GM18507 (cell line): ENCODE measurements at regions not wholly inside any gene's neighbourhood (a gene's known extent, or its start where the extent isn't known, plus 50 kb on each side); places are given as distances from the start of the nearest gene placed in this dataset.
"Not testable (repeated sequence)": the region's sequence is repeated elsewhere in the genome, so short reads cannot be mapped to it uniquely, and the experiment has no call there.

Source experiments
- DNase-seq: peaks from one replicate; pipeline ENCODE4 v3.0.0; 2011; ENCODE audit warnings: low read depth; ENCODE audit not compliant: insufficient read length; ENCODE audit errors: extremely low spot score
- FAIRE-seq: peaks from 2 replicates; lab custom pipeline; 2011; peaks lifted over from hg19 to GRCh38; lab: Jason Lieb, UNC

DNA sequence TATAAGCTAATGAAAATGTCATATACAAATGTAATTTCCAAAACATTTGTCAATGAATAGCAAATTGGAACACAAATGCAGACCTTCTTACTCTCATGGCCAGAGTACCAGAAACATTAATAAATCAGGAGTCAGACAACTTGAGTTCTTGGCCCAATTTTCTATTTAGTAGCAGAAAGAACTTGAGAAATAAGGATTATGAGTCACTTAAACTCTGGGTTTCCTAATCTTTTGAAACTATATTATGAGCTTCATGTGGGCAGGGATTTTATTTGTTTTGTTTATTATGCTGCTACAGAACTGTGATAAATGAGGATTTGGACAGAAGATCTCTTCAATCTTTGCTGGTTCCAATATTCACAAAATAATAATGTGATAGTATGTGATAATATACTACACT lies 686.7 kb downstream of the NR4A2 start:
- FAIRE-seq (no peak), DNase-seq (no peak)

DNA sequence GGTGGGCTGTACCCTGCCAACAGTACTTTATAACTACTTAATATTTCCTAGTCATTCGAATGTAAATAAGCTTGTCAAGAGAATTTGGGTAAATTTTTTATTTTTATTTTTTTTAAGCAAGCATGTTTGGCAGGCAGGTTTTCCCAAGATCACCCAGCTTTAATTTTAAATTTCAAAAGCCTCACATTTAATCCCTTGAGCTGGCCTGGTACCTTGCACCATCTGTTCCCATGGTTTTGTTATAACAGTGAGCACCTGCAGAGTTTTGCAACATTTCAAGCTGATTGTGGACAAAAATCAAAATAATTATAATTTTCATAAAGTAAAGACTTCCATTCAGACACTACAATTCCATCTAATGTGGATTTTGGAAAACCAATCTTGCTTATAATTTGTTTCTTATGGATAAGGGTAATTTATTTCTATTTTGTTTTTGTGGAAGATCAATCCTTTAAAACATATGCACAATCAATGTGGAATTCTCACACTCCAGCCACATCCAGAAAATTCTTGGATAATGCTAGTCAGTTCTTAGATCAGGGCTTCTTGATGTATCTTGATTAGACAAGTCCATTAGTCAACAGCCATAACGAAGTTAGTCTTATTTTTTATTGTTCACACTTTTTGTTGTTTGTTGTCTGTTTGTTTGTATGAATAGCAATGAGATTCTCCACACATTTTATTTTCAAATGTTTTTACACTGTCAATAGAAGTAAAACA lies 689.3 kb downstream of the NR4A2 start:
- DNase-seq (no peak), FAIRE-seq (no peak)

DNA sequence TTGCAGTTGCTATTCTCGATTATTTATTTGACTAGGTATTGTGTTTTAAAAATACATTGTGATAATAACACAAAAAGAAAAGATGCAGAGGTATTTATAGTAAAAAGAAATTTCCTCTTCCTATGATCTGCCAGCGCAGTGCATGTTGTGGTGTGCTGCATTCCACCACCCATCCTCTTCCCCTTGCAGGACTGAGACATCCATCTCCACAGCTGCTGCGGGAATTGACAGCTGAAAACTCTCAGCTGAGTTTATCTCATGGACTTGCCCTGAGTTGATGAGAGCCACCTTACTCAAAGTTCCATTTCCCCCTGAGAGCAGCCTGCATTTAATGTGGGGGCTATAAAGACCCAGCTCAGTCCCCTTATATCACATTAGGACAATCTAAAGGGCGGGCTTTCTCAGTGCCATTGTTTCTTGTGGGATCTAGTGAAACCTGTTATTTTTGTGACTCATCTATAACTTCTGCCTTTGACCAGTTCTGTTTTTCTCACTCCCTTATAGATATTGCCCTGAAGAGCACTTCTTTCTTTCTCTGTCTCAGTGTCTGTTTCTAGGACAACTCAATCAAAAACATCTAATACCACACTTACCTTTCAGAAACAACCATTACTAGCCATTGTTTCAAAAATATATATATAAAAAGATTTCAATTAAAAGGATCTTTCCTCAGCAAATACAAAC lies 698.5 kb downstream of the NR4A2 start:
- DNase-seq (no peak), FAIRE-seq (no peak)

DNA sequence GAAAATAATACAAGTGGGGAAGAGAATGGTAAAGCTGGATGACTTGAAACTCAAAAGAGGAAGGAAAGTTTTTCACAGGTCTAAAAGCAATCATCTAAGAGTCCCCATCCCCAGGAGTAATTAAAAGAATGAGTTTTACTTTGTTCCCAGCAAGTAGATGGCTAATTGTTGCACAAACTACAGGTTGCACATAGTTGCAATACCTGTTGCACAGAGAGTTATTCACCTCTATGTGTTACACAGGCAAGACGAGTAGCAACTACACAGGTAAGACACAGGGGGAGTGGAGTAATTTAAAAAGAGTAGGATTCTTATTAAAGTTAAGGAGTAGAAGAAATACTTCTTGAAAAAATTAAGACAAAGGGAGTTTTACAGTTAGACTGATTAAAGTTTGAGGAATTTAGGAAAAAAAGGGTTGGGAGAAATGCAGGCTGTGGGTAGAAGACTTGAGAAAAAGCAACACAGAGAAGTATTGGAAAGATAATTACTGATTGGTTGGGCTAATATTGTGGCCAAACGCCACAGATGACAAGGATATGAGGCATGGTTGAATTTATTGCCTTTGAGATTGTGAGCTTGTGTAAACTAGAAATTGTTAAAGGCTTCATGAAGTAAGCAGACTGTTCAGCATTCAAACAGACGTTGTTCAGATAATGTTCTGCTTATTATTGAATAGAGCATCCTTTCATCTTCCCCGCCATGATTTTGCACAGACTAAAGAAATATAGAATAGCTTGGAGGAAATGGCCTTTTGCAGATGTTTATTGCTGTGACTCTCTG lies 699.3 kb downstream of the NR4A2 start:
- DNase-seq (no peak), FAIRE-seq (no peak)

DNA sequence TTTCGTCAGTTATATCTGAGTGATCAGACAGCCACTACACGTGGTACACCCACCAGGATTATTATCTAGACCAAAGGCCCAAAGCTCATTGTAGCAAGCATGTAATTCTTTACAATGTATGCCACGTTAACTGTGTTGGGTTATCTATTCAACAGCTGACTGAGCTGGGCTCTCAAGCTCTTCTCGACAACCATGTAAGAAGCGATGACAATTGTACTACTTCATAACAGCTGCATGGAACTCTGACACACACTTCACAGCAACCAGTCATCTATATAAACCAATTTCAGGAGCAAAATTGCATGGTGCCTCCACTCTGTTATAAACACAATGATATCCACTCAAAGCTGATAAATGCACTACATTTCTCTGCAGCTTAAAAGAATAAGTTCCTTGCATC lies 701.8 kb downstream of the NR4A2 start:
- DNase-seq (no peak), FAIRE-seq (no peak)

DNA sequence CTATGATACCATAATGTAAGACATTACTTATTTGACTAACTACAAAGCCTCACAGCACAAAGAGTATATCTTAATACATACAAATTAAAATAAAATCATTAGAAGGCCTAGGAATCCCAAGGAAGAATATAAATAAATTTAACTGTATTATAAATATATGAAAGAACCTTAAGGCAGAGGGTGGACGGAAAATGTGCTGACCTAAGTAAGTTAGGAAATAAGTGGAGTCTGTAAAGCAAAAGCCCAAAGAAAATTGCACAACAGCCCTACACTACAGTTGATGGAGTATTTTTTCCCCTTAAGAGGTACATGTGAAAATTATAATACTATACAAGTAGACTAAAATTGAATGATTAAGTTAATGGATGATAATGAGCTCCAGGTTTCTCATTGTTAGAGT lies 710.1 kb downstream of the NR4A2 start:
- no peak for DNase-seq
- no peak for FAIRE-seq

DNA sequence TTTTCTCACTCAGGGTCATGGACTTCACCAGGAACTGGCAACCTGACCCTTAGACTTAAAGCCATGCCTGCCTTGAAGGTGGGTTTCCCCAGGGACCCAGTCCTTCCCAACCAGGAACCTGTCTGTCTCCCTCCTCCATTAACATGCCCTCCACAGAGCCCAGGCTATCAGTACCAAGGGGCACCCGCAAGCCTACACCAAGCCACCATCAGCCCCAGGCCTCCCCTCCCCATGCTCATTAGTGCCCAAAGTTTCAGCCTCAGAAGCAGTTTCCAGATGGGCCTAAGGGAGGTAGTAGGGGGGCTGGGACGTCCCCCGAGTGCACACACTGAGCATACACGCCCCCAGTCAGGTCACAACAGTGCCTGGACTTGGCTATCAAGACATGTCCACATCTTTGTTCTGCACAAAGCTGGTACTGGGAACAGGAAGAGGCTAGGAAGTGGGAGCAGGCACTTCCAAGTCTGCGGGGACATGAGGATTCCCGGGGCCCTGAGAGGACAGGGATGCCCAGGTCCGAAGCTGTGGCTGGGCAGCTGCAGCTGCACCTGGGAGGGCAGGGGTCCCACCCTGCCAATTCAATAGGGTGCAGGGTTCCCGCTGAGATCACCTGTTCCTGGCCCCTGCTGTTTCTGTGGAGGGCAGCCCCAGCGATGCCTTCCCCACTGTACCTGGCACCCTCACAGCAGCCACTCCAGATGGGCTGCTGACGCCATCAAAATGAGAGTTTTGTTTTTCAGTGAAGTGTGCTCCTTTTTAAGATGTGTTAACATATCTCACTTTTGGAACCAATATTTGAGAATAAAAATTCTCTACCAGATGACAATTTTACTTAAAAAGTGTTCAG lies 731.4 kb downstream of the NR4A2 start:
- FAIRE-seq = no peak
- DNase-seq = no peak

DNA sequence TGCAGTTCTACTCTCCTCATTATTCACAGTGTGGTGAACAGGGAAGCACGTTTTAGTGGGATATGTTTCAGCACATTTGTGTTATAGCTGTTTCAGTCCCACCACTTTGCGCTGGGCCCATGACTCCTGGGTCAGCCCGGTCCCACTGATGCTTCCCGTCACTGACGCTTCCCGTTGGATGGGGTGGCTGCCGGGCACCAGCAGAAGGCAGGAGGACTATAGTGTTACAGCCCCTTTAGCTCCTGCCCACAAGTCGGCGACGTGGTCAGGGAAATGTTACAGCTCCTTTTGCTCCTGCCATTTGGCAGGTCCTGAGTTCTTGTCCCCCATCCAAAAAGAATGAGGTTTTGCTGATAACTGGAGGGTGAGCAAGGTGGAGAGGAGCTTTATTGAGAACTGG lies 732.2 kb downstream of the NR4A2 start:
- no peak for DNase-seq

DNA sequence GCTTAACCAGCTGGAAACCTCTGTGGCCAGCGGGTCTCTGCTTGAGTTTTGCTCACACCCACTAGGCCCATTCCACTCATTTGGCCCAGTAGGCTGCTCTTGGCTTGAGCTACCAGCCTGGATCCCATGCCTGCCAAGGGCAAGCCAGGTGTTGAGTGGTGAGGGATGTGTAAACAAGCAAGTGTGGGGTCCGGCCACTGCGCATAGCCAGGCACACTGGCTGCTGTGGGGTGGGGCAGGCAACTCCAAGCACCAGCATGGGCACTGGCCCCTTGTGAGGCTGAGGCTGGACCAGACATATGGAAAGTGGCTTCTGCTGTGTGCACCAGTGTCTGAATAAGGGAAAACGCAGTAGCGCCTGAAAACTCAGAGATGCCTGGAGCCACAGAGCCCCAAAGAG lies 732.7 kb downstream of the NR4A2 start:
- DNase-seq (no peak), FAIRE-seq (no peak)

More for the DNA sequence above, 732.2 kb downstream of the NR4A2 start:
- no peak for FAIRE-seq

DNA sequence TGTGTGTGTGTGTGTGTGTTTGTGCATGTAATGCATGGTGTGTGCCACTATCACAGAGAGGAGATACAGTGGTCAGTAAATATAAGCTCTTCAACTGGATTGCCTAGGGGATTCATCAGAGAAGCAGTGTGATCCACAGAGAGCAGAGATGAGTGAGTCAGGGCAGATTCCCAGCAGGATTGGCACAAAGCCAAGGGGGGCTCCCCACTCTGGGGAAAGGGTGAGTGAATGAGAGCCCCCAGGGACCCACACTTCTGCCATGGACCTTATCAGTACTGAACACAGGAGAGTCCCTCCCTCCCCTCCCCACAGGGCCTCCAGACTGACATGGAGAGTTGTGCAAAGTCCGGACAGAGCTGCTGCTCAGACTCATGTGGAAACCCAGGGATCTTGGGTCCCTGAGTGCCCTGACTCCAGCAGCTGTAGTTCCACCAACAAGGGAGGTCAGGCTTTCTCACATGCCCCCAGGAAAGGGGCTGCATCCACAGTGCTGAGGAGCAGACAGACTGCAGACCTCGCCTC lies 748.8 kb downstream of the NR4A2 start:
- FAIRE-seq (no peak), DNase-seq (no peak)

DNA sequence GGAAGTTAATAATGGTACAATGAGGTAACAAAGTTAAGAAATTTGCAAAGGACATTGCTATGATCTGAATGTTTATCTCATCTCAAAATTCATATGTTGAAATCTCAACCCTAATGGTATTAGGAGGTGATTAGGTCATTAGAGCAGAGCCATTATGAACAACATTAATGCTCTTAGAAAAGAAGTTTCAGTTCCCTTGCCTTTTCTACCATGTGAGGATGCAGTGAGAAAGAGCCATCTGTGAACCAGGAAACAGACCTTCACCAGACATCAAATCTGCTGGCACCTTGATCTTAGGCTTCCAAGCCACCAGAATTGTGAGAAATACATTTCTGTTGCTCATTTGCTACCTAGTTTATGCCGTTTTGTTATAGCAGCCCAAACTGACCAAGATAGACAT lies 757.6 kb downstream of the NR4A2 start:
- DNase-seq (no peak), FAIRE-seq (no peak)

DNA sequence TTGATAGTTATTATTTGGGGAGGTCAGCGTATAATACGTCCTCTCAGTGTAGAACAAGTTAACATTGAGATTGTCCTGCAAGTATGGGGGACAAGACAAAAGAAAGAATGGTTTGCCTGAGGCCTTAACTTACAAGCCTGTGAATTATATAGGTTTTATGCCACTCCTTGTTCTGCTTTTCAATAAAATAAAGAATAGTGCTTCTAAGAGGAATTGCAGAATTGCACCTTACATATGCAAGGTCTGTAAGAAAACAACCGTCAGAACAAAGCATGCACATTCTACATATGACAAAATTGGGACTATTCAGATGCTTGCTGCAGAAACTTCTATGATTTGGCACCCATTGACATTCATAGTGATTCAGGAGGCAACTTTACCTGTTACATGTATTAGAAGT lies 785.0 kb downstream of the NR4A2 start:
- DNase-seq (no peak), FAIRE-seq (no peak)

DNA sequence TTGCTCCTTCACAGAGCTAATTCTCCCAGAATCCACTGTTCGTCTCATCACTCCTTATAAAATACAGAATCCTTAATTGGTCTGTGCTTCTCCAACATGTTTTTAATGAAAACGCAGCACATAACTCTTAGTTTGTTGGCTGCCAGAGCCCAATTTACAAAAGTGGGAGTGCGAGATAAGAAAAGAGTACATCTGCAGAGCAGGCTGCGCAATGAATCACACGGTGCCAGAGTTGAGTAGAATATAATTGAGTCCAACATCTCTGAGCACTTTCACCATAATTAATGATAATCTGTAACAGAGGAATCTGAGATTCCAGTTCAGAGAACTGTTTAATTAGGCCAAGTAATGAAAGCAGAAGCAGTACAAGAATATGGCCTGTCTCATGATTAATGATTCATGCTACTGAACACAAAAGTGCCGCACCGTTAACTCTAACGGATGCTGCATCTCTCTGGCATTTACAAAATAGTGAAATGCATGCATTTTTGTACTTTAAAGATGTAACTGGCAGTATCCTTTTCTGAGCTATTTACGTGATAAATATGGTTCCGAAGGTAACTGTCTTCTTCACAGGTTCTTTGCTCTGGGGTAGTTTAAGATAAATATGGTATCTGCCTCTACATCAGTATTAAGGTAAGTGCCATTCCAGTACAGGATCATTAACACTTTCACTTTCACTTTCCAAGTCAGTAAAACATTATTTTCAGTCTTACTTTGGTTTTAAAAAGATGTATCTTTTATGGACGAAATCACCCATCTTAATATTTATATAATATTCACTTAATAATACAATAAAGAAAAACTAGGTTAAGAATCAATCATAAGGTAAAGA lies 785.6 kb downstream of the NR4A2 start:
- DNase-seq (no peak), FAIRE-seq (no peak)

DNA sequence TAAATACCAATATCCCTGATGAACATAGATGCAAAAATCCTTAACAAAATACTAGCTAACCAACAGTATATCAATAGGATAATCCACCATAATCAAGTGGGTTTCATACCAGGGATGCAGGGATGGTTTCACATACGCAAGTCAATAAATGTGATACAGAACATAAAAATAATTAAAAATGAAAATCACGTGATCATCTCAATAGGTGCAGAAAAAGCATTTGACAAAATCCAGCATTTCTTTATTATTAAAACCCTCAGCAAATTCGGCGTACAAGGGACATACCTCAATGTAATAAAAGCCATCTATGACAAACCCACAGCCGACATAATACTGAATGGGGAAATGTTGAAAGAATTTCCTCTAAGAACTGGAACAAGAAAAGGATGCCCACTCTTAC lies 793.5 kb downstream of the NR4A2 start:
- DNase-seq, FAIRE-seq: not testable (repeated sequence)

DNA sequence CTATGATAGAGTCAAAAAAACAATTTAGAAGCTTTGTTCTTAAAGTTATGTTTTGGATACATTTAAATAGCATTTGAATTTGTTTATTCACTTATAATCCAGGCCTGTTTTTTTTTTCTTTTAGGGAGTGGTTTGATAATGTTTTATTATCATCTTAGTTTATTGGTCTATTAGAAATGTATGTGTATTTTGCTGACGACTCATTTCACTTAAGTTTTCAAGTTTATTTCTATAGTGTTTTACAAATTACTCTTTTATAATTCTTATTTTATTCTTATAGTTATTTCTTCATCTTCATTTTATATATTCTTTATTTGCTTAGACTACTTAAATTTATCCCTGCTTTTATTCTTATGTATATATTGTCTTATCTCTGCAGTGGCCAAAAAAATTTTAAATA lies 804.5 kb downstream of the NR4A2 start:
- DNase-seq (no peak), FAIRE-seq (no peak)

DNA sequence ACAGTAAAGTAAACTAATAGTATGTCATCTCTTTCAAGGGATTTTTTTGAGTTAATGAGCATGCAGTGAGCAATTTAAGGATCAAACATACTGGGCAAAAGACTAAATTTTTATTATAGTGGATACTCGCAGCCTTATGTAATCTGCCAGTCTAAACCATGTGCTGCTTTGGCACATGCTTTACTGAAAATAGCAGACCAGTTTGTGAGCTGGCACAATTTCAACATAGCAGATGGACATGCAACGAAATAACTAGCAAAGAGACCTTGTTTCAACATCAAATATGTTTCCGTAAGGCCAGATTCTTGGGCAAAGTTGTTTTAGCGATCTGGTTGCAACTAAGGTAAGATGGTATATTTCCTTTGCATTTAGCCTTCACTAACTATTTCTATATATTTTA lies 807.3 kb downstream of the NR4A2 start:
- DNase-seq (no peak), FAIRE-seq (no peak)

DNA sequence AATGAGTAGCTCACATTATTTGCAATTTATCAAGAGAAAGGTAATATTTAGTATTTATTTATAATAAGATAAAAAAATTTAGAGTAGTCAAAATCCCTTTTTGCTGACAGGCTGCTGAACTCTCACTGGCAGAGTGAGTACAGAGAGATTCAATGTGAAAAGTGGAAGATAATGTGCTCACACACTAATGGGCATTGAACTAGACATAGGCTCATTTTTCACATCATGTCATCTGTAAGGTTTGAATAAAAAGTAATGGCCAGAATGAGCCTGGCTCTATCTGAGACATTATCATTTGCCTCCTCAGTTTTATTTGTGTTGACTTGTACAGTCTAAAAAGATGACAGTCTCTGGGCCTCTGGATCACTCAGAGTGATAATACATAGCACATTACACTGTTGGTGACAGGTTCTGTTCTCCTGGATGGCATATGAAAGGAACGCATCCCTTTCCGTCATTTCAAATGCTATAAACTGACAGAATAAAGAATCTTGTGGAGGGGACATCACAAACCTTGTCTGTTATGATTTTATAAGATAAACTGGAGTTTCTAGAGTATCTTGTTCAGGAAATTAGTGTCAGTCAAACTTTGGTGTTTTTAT lies 812.9 kb downstream of the NR4A2 start:
- DNase-seq = no peak
- FAIRE-seq = no peak

DNA sequence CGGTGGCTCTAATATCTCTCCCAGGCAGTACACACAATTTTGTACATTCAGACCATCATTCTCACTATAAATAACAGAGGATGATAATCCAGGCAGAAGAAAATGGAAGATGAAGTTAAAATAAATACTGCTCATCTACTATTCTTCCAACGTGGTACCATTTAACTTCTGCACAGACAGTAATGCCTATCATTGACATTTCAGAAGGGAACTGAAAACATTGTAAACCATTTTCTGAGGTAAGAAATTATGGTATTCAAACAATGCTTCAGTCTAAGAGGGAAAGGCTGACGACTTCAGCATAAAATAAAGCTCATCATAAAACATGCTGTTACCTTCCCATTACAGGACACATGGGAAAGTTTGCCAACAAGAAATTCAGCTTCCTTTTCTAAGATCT lies 814.4 kb downstream of the NR4A2 start:
- DNase-seq = no peak
- FAIRE-seq = no peak
